ENCODE measurements at regions not wholly inside any gene's neighbourhood (a gene's known extent, or its start where the extent isn't known, plus 50 kb on each side); places are given as distances from the start of the nearest gene placed in this dataset.

DNA sequence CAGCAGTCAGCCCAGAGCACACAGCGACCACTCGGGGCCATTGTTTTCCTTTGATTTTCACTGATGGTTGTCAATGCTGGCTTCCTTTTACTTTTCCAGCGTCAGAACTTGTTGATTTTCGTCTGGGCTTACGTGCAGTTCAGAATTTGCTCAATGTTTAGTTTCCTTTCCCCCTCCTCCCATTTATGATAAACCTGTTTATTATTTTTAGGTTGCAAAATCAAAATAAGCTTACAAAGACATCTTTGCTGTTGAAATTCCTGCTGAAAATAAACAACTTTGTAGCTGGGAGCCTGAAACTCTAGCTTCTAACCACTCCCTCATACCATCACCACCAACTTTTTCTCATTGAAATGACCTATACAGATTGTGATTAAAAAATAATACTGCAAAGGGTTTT lies 83.1 kb upstream of the LYZL1 start:
- DNase-seq = no peak
- no peaks in the 10 kb centered on the region for H3K4me1 ChIP-seq
- H3K4me3 ChIP-seq = no peak overlapping the region
- no peaks in the 10 kb centered on the region for H3K36me3 ChIP-seq
- TF ChIP-seq POLR2A (IDR thresholded peaks at IDR 0.05) (no peak), POLR2AphosphoS5 (IDR thresholded peaks at IDR 0.05) (no peak), EP300 (IDR thresholded peaks at IDR 0.05) (no peak)
- TF ChIP-seq, protein P1, sequence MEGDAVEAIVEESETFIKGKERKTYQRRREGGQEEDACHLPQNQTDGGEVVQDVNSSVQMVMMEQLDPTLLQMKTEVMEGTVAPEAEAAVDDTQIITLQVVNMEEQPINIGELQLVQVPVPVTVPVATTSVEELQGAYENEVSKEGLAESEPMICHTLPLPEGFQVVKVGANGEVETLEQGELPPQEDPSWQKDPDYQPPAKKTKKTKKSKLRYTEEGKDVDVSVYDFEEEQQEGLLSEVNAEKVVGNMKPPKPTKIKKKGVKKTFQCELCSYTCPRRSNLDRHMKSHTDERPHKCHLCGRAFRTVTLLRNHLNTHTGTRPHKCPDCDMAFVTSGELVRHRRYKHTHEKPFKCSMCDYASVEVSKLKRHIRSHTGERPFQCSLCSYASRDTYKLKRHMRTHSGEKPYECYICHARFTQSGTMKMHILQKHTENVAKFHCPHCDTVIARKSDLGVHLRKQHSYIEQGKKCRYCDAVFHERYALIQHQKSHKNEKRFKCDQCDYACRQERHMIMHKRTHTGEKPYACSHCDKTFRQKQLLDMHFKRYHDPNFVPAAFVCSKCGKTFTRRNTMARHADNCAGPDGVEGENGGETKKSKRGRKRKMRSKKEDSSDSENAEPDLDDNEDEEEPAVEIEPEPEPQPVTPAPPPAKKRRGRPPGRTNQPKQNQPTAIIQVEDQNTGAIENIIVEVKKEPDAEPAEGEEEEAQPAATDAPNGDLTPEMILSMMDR (IDR thresholded peaks at IDR 0.05) = no peak
- 27 to 56% methylated on average over 5 of the region's 5 CpGs for WGBS, 2 donors
- no peak for ATAC-seq (ENCODE audit: low FRiP score in 2 of 2)
- H3K27me3 ChIP-seq = no peaks in the 10 kb centered on the region
- H3K9me3 ChIP-seq = peaks cover 0 to 8% (median 5%) of the 10 kb centered on the region in 4 donors
- no peak overlapping the region for H3K27ac ChIP-seq

DNA sequence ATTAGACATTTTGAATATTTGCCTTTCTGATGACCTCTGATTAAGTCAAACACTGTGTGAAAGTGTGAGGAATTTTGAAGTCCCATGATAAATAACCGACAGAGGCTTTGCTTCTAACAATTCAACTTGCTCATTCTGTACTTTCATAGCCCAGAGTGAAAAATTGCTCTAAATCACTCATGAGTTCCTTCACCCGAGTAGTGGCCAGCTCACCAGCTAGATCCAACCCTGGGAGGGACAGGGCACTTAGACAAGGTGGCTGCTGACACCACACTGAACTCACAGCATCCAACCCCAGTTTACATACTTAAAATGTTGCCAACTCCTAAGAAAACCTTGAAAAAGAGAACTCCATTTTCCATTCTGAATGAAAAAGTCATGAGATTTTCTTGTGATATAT lies 80.0 kb upstream of the LYZL1 start:
- no peaks in the 10 kb centered on the region for H3K4me1 ChIP-seq
- no peak overlapping the region for H3K27ac ChIP-seq
- WGBS, 2 donors = 31 to 66% methylated on average over 2 of the region's 2 CpGs
- no peaks in the 10 kb centered on the region for H3K36me3 ChIP-seq
- ATAC-seq (ENCODE audit: low FRiP score in 2 of 2) (no peak), DNase-seq (no peak)
- H3K9me3 ChIP-seq = peaks cover 0 to 8% (median 5%) of the 10 kb centered on the region in 4 donors
- no peak overlapping the region for H3K4me3 ChIP-seq
- H3K27me3 ChIP-seq = no peaks in the 10 kb centered on the region
- TF ChIP-seq POLR2AphosphoS5 (IDR thresholded peaks at IDR 0.05) (no peak), EP300 (IDR thresholded peaks at IDR 0.05) (no peak), POLR2A (IDR thresholded peaks at IDR 0.05) (no peak)
- TF ChIP-seq, protein P1 (IDR thresholded peaks at IDR 0.05) = no peak

DNA sequence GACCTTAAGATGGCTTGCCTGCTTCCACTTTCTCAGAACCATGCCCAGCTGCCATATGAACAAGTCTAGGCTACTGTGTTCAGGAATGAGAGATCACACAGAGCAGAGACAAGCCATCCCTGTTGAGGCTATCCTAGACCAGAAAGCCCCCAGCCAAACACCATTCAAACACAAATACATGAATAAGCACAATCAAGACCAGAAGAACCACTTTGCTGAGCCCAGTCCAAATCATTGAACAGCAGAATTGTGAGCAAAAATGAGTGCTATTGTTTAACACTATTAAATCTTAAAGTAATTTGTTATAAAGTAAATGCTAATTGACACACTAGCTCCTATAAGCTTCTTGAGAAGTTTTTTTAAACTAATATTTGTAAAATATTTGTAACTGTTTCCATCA lies 79.0 kb upstream of the LYZL1 start:
- TF ChIP-seq, protein P1 (IDR thresholded peaks at IDR 0.05) = no peak
- TF ChIP-seq EP300 (IDR thresholded peaks at IDR 0.05) = no peak
- no peak for TF ChIP-seq POLR2AphosphoS5 (IDR thresholded peaks at IDR 0.05)
- TF ChIP-seq POLR2A (IDR thresholded peaks at IDR 0.05) = no peak
- peaks cover 0 to 8% (median 5%) of the 10 kb centered on the region in 4 donors for H3K9me3 ChIP-seq
- no peak overlapping the region for H3K27ac ChIP-seq
- no peaks in the 10 kb centered on the region for H3K4me1 ChIP-seq
- DNase-seq (no peak), ATAC-seq (ENCODE audit: low FRiP score in 2 of 2) (no peak)
- H3K4me3 ChIP-seq = no peak overlapping the region
- H3K27me3 ChIP-seq = no peaks in the 10 kb centered on the region
- H3K36me3 ChIP-seq = no peaks in the 10 kb centered on the region

DNA sequence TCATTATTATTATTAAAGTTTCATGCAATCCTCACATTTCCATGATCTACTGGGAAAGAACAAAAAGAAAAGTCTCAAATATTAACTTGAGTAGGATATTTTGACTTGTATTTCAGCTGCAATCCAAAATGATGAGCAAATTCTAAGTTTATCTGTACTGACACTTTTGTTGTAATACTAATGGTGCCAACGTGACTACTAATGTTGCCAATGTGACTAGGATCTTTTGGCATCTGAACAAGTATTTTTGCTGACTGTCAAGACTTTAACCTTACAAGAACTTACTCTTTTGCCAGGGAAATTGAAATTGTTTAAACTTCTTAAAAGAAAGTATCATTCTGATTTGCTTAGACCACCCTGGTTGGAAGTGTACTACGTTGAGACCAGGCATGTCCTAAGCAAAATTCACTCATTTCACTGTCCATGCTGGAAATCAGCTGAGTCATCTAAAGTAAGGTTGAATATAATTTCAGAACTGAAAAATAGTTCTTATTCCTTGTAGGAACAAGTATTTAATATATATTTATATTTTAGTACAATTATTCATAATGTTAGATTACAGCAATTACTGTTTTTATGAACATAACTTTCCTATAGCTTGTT lies 78.5 kb upstream of the LYZL1 start:
- H3K4me1 ChIP-seq = no peaks in the 10 kb centered on the region

More for the DNA sequence above, 78.5 kb upstream of the LYZL1 start:
- no peak for TF ChIP-seq POLR2AphosphoS5 (IDR thresholded peaks at IDR 0.05)
- no peak for TF ChIP-seq POLR2A (IDR thresholded peaks at IDR 0.05)
- TF ChIP-seq, protein P1 (IDR thresholded peaks at IDR 0.05) = no peak
- no peak for TF ChIP-seq EP300 (IDR thresholded peaks at IDR 0.05)
- WGBS, 2 donors = 40 to 61% methylated on average over 2 of the region's 2 CpGs
- Histone ChIP-seq H3K27me3 (no peaks in the 10 kb centered on the region), H3K4me3 (no peak overlapping the region), H3K36me3 (no peaks in the 10 kb centered on the region), H3K9me3 (peaks cover 0 to 8% (median 5%) of the 10 kb centered on the region in 4 donors), H3K27ac (no peak overlapping the region)
- ATAC-seq (ENCODE audit: low FRiP score in 2 of 2) = no peak
- DNase-seq = no peak
